Hepatocyte (in vitro differentiated cells): ENCODE measurements at regions not wholly inside any gene's neighbourhood (a gene's known extent, or its start where the extent isn't known, plus 50 kb on each side); places are given as distances from the start of the nearest gene placed in this dataset.
A peak's percentile ranks its signal among the peaks of the same experiment; 100 is the strongest.

Experiments used
- DNase-seq: peaks from one replicate; pipeline ENCODE4 v3.0.0-alpha.2; 2016; ENCODE audit warnings: low spot score
- H2AFZ ChIP-seq: fragments of 200-600 bp; sonication (generic); 2 replicates; pipeline ENCODE4 v1.6.0; 2016; ENCODE audit warnings: antibody characterized with exemption, mild to moderate bottlenecking
- H3K27ac ChIP-seq: fragments of 200-600 bp; sonication (generic); 2 replicates; pipeline ENCODE4 v1.5.1; 2016; ENCODE audit warnings: mild to moderate bottlenecking
- H3K27me3 ChIP-seq: fragments of 200-600 bp; sonication (generic); 2 replicates; pipeline ENCODE4 v1.6.1; 2016
- H3K36me3 ChIP-seq: fragments of 200-600 bp; sonication (generic); replicated peaks from 2 replicates; pipeline ENCODE4 v1.5.1; 2016; ENCODE audit warnings: low read depth; ENCODE audit not compliant: insufficient read depth
- H3K4me1 ChIP-seq: fragments of 200-600 bp; sonication (generic); 2 replicates; pipeline ENCODE4 v1.5.1; 2016; ENCODE audit warnings: mild to moderate bottlenecking, moderate library complexity; ENCODE audit not compliant: insufficient read depth
- H3K4me2 ChIP-seq: fragments of 200-600 bp; sonication (generic); 2 replicates; pipeline ENCODE4 v1.6.0; 2016
- H3K4me3 ChIP-seq: fragments of 200-600 bp; sonication (generic); 2 replicates; pipeline ENCODE4 v1.5.1; 2016; ENCODE audit warnings: mild to moderate bottlenecking
- H3K79me2 ChIP-seq: fragments of 200-600 bp; sonication (generic); 2 replicates; pipeline ENCODE4 v1.6.0; 2017; ENCODE audit warnings: mild to moderate bottlenecking
- H3K9me2 ChIP-seq: fragments of 200-600 bp; sonication (generic); replicated peaks from 2 replicates; pipeline ENCODE4 v1.6.0; 2017; ENCODE audit warnings: mild to moderate bottlenecking; ENCODE audit not compliant: insufficient read depth
- H3K9me3 ChIP-seq: fragments of 200-600 bp; sonication (generic); 2 replicates; pipeline ENCODE4 v1.5.1; 2016; ENCODE audit warnings: low read depth, mild to moderate bottlenecking
- H4K20me1 ChIP-seq: fragments of 200-600 bp; sonication (generic); 2 replicates; pipeline ENCODE4 v1.6.0; 2016; ENCODE audit warnings: mild to moderate bottlenecking; ENCODE audit not compliant: insufficient read depth, poor library complexity, severe bottlenecking
- CTCF ChIP-seq: fragments of 200-600 bp; sonication (generic); IDR thresholded peaks from 2 replicates; pipeline ENCODE4 v1.5.1; 2016; ENCODE audit warnings: antibody characterized with exemption, mild to moderate bottlenecking; ENCODE audit not compliant: poor library complexity
- EZH2 ChIP-seq: fragments of 200-600 bp; sonication (generic); IDR thresholded peaks from 2 replicates; pipeline ENCODE4 v1.6.1; 2016; ENCODE audit warnings: antibody characterized with exemption, mild to moderate bottlenecking, borderline replicate concordance
- EZH2phosphoT487 ChIP-seq: fragments of 200-600 bp; sonication (generic); IDR thresholded peaks from one replicate; pipeline ENCODE4 v1.6.1; 2018; ENCODE audit warnings: antibody characterized with exemption, mild to moderate bottlenecking, low read depth, moderate library complexity; ENCODE audit not compliant: unreplicated experiment, severe bottlenecking
- WGBS: methylation state at CpG from one replicate; pipeline ENCODE4 v1.1.6; 2016; ENCODE audit warnings: low lambda C conversion rate; ENCODE audit errors: missing lambda C conversion rate; 5-methylcytosine and 5-hydroxymethylcytosine counted together

GRCh38 chr1:187641463-187641862 lies 812.7 kb downstream of the PLA2G4A start:
- H3K27me3 ChIP-seq: no peaks in the 10 kb centered on the region
- no peak overlapping the region for H3K4me3 ChIP-seq
- peak overlapping the region; percentile 41 for H2AFZ ChIP-seq
- no peaks in the 10 kb centered on the region for H3K9me2 ChIP-seq
- peak overlapping the region; percentile 61 for H3K4me2 ChIP-seq
- 69% methylated on average over 7 of the region's 7 CpGs for WGBS
- H3K9me3 ChIP-seq: no peaks in the 10 kb centered on the region
- H3K27ac ChIP-seq: peak overlapping the region; percentile 82
- DNase-seq: peak; percentile 39
- peaks cover 10% of the 10 kb centered on the region for H3K4me1 ChIP-seq
- TF ChIP-seq CTCF: no peak
- no peak for TF ChIP-seq EZH2
- no peak for TF ChIP-seq EZH2phosphoT487
- no peaks in the 10 kb centered on the region for H4K20me1 ChIP-seq
- H3K79me2 ChIP-seq: no peaks in the 10 kb centered on the region
- H3K36me3 ChIP-seq: no peaks in the 10 kb centered on the region

DNA sequence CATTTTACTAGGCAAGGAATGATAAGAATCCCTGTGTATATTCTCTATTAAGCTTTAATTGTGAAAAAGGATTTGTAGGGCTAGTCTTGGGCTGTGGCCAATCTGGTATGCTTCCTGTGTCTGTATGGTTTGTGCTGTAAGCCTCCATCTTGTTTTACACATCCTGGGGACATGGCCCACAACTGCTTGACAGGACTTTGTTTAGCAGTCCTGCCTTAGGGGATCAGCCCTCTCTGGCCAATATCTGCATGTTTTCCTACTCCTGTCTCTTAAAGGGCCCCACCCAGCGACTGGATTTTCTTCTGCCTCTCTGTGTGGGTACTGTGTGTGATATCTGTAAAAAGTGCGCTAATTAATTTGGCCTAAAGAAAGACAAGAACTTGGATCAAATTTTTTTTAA lies 813.2 kb downstream of the PLA2G4A start:
- Histone ChIP-seq H3K36me3 (no peaks in the 10 kb centered on the region), H3K9me3 (no peaks in the 10 kb centered on the region), H3K4me1 (peaks cover 10% of the 10 kb centered on the region), H3K9me2 (no peaks in the 10 kb centered on the region), H2AFZ (peak overlapping the region; percentile 41), H3K27me3 (no peaks in the 10 kb centered on the region), H3K4me2 (peak overlapping the region; percentile 61), H4K20me1 (no peaks in the 10 kb centered on the region), H3K4me3 (no peak overlapping the region), H3K27ac (peak overlapping the region; percentile 82), H3K79me2 (no peaks in the 10 kb centered on the region)
- WGBS: 70% methylated on average over 2 of the region's 2 CpGs
- peak; percentile 11 for DNase-seq
- TF ChIP-seq CTCF (no peak), EZH2 (no peak), EZH2phosphoT487 (no peak)

- Histone ChIP-seq H3K4me2 (no peak overlapping the region), H3K9me3 (no peaks in the 10 kb centered on the region), H3K79me2 (no peaks in the 10 kb centered on the region), H3K27ac (no peak overlapping the region), H3K9me2 (no peaks in the 10 kb centered on the region), H4K20me1 (no peaks in the 10 kb centered on the region), H3K36me3 (no peaks in the 10 kb centered on the region), H2AFZ (no peak overlapping the region), H3K4me3 (no peak overlapping the region), H3K27me3 (no peaks in the 10 kb centered on the region), H3K4me1 (no peaks in the 10 kb centered on the region)
- no peak for TF ChIP-seq EZH2phosphoT487
- TF ChIP-seq CTCF: no peak
- TF ChIP-seq EZH2: no peak
- no peak for DNase-seq
- 73% methylated on average over 2 of the region's 2 CpGs for WGBS
These were observed 816.9 kb downstream of the PLA2G4A start for GRCh38 chr1:187645651-187646050.

DNA sequence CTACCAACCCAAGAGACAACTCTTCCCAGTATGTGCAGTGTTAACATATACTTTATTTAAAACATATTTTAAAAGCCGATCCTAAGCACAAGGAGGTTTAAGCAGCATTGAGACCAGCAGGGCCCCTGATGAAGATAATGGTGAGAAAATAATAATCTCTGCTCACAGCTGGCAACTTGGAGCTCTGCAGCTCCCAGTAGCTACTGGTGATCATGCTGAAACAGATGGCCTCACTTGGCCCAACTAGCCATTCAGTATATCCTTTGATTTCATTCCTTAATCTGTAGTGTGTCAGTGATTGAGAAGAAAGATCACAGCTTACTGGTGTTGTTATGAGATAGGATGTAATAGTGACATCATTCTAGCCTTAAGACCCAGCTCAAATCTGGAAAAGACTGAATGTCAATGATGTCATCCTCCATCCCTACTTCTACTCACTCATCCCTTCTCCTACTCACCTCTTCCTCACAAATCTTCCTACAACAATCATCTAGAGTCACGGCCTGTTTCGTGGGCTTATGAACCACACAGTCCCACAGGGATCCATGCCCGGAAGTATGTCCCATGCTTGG lies 817.9 kb downstream of the PLA2G4A start:
- no peak for TF ChIP-seq EZH2
- H3K4me3 ChIP-seq: no peak overlapping the region
- no peak overlapping the region for H2AFZ ChIP-seq
- 98% methylated on average over 4 of the region's 4 CpGs for WGBS
- H3K27me3 ChIP-seq: no peaks in the 10 kb centered on the region
- H4K20me1 ChIP-seq: no peaks in the 10 kb centered on the region
- H3K4me1 ChIP-seq: no peaks in the 10 kb centered on the region
- no peak overlapping the region for H3K27ac ChIP-seq
- DNase-seq: no peak
- no peak overlapping the region for H3K4me2 ChIP-seq
- no peaks in the 10 kb centered on the region for H3K9me3 ChIP-seq
- no peaks in the 10 kb centered on the region for H3K36me3 ChIP-seq
- no peaks in the 10 kb centered on the region for H3K79me2 ChIP-seq
- H3K9me2 ChIP-seq: no peaks in the 10 kb centered on the region
